H1 (cell line): ENCODE measurements at regions not wholly inside any gene's neighbourhood (a gene's known extent, or its start where the extent isn't known, plus 50 kb on each side); places are given as distances from the start of the nearest gene placed in this dataset.

Source experiments
- CTCF ChIA-PET: fragments of 300-600 bp; sonication (Branson Sonifier 250); formaldehyde crosslinking; loops from one replicate; lab custom pipeline; 2021; ENCODE audit not compliant: partially characterized antibody; lab: Charles Lee
- POLR2A ChIA-PET: fragments of 300-600 bp; sonication (Branson Sonifier 250); formaldehyde crosslinking; loops from one replicate; lab custom pipeline; 2021; ENCODE audit warnings: inconsistent platforms; ENCODE audit not compliant: partially characterized antibody; lab: Charles Lee
- DNase-seq, 2 experiments: peaks; one replicate each; pipeline versions ENCODE4 v3.0.0 to v3.0.0-alpha.2; 2010 to 2022; ENCODE audit warnings: low spot score in 2 of 2, low read depth in 1 of 2, mixed read lengths in 1 of 2
- FAIRE-seq: peaks from 2 replicates; lab custom pipeline; 2011; peaks lifted over from hg19 to GRCh38; lab: Jason Lieb, UNC
- H2AFZ ChIP-seq: 2 replicates; pipeline ENCODE4 v1.8.1; 2012; ENCODE audit warnings: low read length, inconsistent platforms
- H2AK5ac ChIP-seq: 2 replicates; pipeline ENCODE4 v1.6.1; 2013; ENCODE audit warnings: low read depth, low read length
- H2BK120ac ChIP-seq: replicated peaks from 2 replicates; pipeline ENCODE3; 2013; ENCODE audit warnings: low read depth, low read length, inconsistent platforms
- H2BK12ac ChIP-seq: 2 replicates; pipeline ENCODE4 v1.6.1; 2013; ENCODE audit warnings: low read depth, low read length
- H2BK15ac ChIP-seq: 2 replicates; pipeline ENCODE4 v1.6.1; 2013; ENCODE audit warnings: low read length
- H2BK20ac ChIP-seq: 2 replicates; pipeline ENCODE4 v1.6.1; 2013; ENCODE audit warnings: low read length
- H2BK5ac ChIP-seq: 2 replicates; pipeline ENCODE4 v1.6.1; 2013; ENCODE audit warnings: low read depth, low read length
- H3K14ac ChIP-seq: 2 replicates; pipeline ENCODE4 v1.6.1; 2013; ENCODE audit warnings: inconsistent platforms; ENCODE audit not compliant: insufficient read length
- H3K18ac ChIP-seq: 2 replicates; pipeline ENCODE4 v1.6.1; 2013; ENCODE audit warnings: low read length; ENCODE audit errors: extremely low read depth
- H3K23ac ChIP-seq: 2 replicates; pipeline ENCODE4 v1.6.1; 2013; ENCODE audit warnings: inconsistent platforms; ENCODE audit not compliant: insufficient read length
- H3K23me2 ChIP-seq: 2 replicates; pipeline ENCODE4 v1.6.1; 2013; ENCODE audit warnings: low read depth, low read length
- H3K27ac ChIP-seq: 2 replicates; pipeline ENCODE4 v1.6.1; 2011; ENCODE audit warnings: low read depth, low read length, inconsistent platforms
- H3K27me3 ChIP-seq, 4 experiments: replicated peaks in 1 of 4; 1 replicate in 1 of 4; 2 replicates in 3 of 4; pipeline versions ENCODE4 v1.6.1 to v1.8.1; 2011 to 2013; ENCODE audit warnings: low read length in 3 of 4, mild to moderate bottlenecking in 3 of 4, inconsistent platforms in 2 of 4, mixed read lengths in 2 of 4, moderate library complexity in 1 of 4; ENCODE audit not compliant: control insufficient read depth in 3 of 4, insufficient read depth in 3 of 4; ENCODE audit errors: extremely low read depth in 1 of 4
- H3K36me3 ChIP-seq, 4 experiments: 2 replicates each; pipeline versions ENCODE4 v1.6.1 to v1.8.1; 2011 to 2013; ENCODE audit warnings: mild to moderate bottlenecking in 4 of 4, low read length in 3 of 4, moderate library complexity in 2 of 4, control low read depth in 1 of 4, inconsistent platforms in 1 of 4; ENCODE audit not compliant: insufficient read depth in 4 of 4, control insufficient read depth in 2 of 4
- H3K4ac ChIP-seq: replicated peaks from 2 replicates; pipeline ENCODE3; 2013; ENCODE audit warnings: low read length, low read depth, mixed read lengths, inconsistent platforms; ENCODE audit not compliant: insufficient read length
- H3K4me1 ChIP-seq, 4 experiments: replicated peaks in 1 of 4; 1 replicate in 1 of 4; 2 replicates in 3 of 4; pipeline versions ENCODE4 v1.6.1 to v1.8.1; 2011 to 2013; ENCODE audit warnings: low read length in 3 of 4, inconsistent platforms in 2 of 4, mixed read lengths in 1 of 4; ENCODE audit not compliant: insufficient read depth in 4 of 4, control insufficient read depth in 3 of 4
- H3K4me2 ChIP-seq, 2 experiments: 2 replicates each; pipeline versions ENCODE4 v1.6.1 to v1.8.1; 2011 to 2013; ENCODE audit warnings: low read depth in 2 of 2, low read length in 2 of 2, control low read depth in 1 of 2, inconsistent platforms in 1 of 2, mild to moderate bottlenecking in 1 of 2; ENCODE audit not compliant: insufficient read depth in 1 of 2
- H3K4me3 ChIP-seq, 4 experiments: fragments of 200-600, 300-600 bp in 1 of 4; sonication (generic), shearing (Covaris generic), sonication (Bioruptor Twin) in 1 of 4; 2 replicates each; pipeline versions ENCODE4 v1.5.1 to v1.8.1; 2011 to 2016; ENCODE audit warnings: low read length in 4 of 4, low read depth in 3 of 4, control low read depth in 2 of 4, inconsistent platforms in 2 of 4, mild to moderate bottlenecking in 2 of 4, mixed read lengths in 1 of 4, moderate library complexity in 1 of 4; ENCODE audit not compliant: insufficient read depth in 2 of 4; ENCODE audit errors: extremely low read depth in 1 of 4
- H3K56ac ChIP-seq: replicated peaks from 2 replicates; pipeline ENCODE3; 2013; ENCODE audit warnings: low read depth, mild to moderate bottlenecking, mixed read lengths, low read length, inconsistent platforms; ENCODE audit not compliant: insufficient read length
- H3K79me1 ChIP-seq: 2 replicates; pipeline ENCODE4 v1.6.1; 2013; ENCODE audit warnings: low read depth, low read length, control low read depth
- H3K79me2 ChIP-seq, 2 experiments: 2 replicates each; pipeline versions ENCODE4 v1.6.1 to v1.8.1; 2012 to 2013; ENCODE audit warnings: low read length in 2 of 2, mild to moderate bottlenecking in 2 of 2, inconsistent platforms in 1 of 2; ENCODE audit not compliant: insufficient read depth in 2 of 2, control insufficient read depth in 1 of 2
- H3K9ac ChIP-seq, 4 experiments: replicated peaks in 1 of 4; 1 replicate in 1 of 4; 2 replicates in 3 of 4; pipeline versions ENCODE4 v1.6.1 to v1.8.1; 2011 to 2013; ENCODE audit warnings: low read depth in 3 of 4, low read length in 3 of 4, control low read depth in 2 of 4, mild to moderate bottlenecking in 2 of 4, moderate library complexity in 2 of 4, inconsistent platforms in 1 of 4; ENCODE audit errors: extremely low read depth in 1 of 4
- H3K9me3 ChIP-seq, 2 experiments: 2 replicates each; pipeline versions ENCODE4 v1.6.1 to v1.8.1; 2012 to 2013; ENCODE audit warnings: mild to moderate bottlenecking in 2 of 2, moderate library complexity in 2 of 2, control low read depth in 1 of 2, inconsistent platforms in 1 of 2, low read depth in 1 of 2, low read length in 1 of 2, mixed read lengths in 1 of 2; ENCODE audit not compliant: insufficient read depth in 2 of 2
- H4K20me1 ChIP-seq, 2 experiments: replicated peaks in 1 of 2; 2 replicates each; pipeline versions ENCODE3 to v1.8.1; 2011 to 2013; ENCODE audit warnings: inconsistent platforms in 2 of 2, low read length in 2 of 2, mild to moderate bottlenecking in 1 of 2; ENCODE audit not compliant: insufficient read depth in 2 of 2, control insufficient read depth in 1 of 2
- H4K5ac ChIP-seq: 2 replicates; pipeline ENCODE4 v1.6.1; 2013; ENCODE audit warnings: low read length, low read depth, mixed read lengths, inconsistent platforms; ENCODE audit not compliant: insufficient read length
- H4K8ac ChIP-seq: 2 replicates; pipeline ENCODE4 v1.8.0; 2013; ENCODE audit warnings: mild to moderate bottlenecking, moderate library complexity, low read length, inconsistent platforms; ENCODE audit not compliant: insufficient read depth; ENCODE audit errors: extremely low read depth
- H4K91ac ChIP-seq: replicated peaks from 2 replicates; pipeline ENCODE3; 2013; ENCODE audit warnings: low read length, mixed read lengths, inconsistent platforms; ENCODE audit not compliant: insufficient read length
- CBX5 ChIP-seq: fragments of 300-800, 300-1000 bp; sonication (generic); IDR thresholded peaks from 2 replicates; pipeline ENCODE4 v1.7.1; 2016; ENCODE audit warnings: antibody characterized with exemption, low read length, low read depth
- HDAC2 ChIP-seq, 2 experiments: fragments of 300-600 bp in 1 of 2; sonication (generic) in 1 of 2; IDR thresholded peaks; 2 replicates each; pipeline ENCODE4 v1.6.1; 2011 to 2012; ENCODE audit warnings: low read depth in 2 of 2, low read length in 2 of 2, mild to moderate bottlenecking in 2 of 2, moderate library complexity in 2 of 2, borderline replicate concordance in 1 of 2, inconsistent platforms in 1 of 2
- POLR2AphosphoS5 ChIP-seq: IDR thresholded peaks from 2 replicates; pipeline ENCODE4 v1.6.1; 2011; ENCODE audit warnings: low read depth, low read length
- SRF ChIP-seq: IDR thresholded peaks from 2 replicates; pipeline ENCODE4 v1.6.1; 2011; ENCODE audit warnings: mild to moderate bottlenecking, low read depth, low read length, moderate library complexity
- WGBS, 2 experiments: shearing (Covaris generic) in 1 of 2; methylation state at CpG; one replicate each; pipeline versions ENCODE4 v1.1.6 to v1.1.7; 2013 to 2015; ENCODE audit warnings: low lambda C conversion rate in 2 of 2, mixed read lengths in 2 of 2, inconsistent platforms in 1 of 2, low coverage in 1 of 2, missing lambda C conversion rate in 1 of 2; ENCODE audit not compliant: insufficient replicate concordance in 2 of 2, insufficient coverage in 1 of 2, insufficient read length in 1 of 2; ENCODE audit errors: extremely low coverage in 1 of 2, missing lambda C conversion rate in 1 of 2; 5-methylcytosine and 5-hydroxymethylcytosine counted together

DNA sequence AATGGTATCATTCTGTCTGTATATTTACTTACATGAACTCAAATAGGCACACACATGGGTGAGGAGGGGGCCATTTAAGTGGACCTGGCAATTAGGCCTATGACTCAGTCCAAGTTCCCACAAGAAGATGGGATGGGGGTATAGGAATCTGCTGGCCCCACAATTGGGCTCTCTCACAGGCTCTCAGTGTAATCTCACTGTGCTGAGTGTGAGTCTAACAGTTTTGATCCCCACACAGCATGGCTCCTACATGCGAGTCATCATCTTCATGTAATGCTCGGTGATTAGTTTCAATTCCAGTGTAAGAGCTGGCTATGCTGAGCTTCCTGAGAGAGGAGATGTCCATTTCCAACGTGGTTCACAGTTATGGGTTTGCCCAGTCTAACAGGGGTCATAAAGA, 114.0 kb downstream of the GATA6 start:
- H3K56ac ChIP-seq, result no peak overlapping the region
- no peaks in the 10 kb centered on the region for H3K9me3 ChIP-seq
- no peak overlapping the region for H2BK20ac ChIP-seq
- 87% methylated on average over 3 of the region's 3 CpGs; no CpG with 5 or more reads in 1 of the 2 experiments for WGBS, 2 experiments
- no peaks in the 10 kb centered on the region for H3K79me2 ChIP-seq
- POLR2A ChIA-PET, result no interaction called here
- CTCF ChIA-PET, result interaction anchor here (1.6 kb wide), 2 partner anchors 11 to 21 kb away, joined by 3 to 5 read pairs; no protein-coding TSS in a partner anchor
- H3K79me1 ChIP-seq, result no peaks in the 10 kb centered on the region
- no peak overlapping the region for H2BK15ac ChIP-seq
- no peak overlapping the region for H2AFZ ChIP-seq
- H3K18ac ChIP-seq, result no peak overlapping the region
- no peaks in the 10 kb centered on the region for H3K36me3 ChIP-seq
- FAIRE-seq (no peak), DNase-seq (no peak)
- no peak overlapping the region for H3K4ac ChIP-seq
- no peak overlapping the region for H2BK5ac ChIP-seq
- H4K8ac ChIP-seq, result no peak overlapping the region
- H2BK12ac ChIP-seq, result no peak overlapping the region
- H3K23me2 ChIP-seq, result no peaks in the 10 kb centered on the region
- H3K4me2 ChIP-seq, result no peak overlapping the region
- H2BK120ac ChIP-seq, result no peak overlapping the region
- no peak overlapping the region for H4K91ac ChIP-seq
- H3K23ac ChIP-seq, result no peak overlapping the region
- no peak overlapping the region for H3K4me3 ChIP-seq
- H3K14ac ChIP-seq, result no peak overlapping the region
- no peak overlapping the region for H4K5ac ChIP-seq
- no peaks in the 10 kb centered on the region for H3K27me3 ChIP-seq
- no peak overlapping the region for H2AK5ac ChIP-seq
- H3K4me1 ChIP-seq, result no peaks in the 10 kb centered on the region
- no peak overlapping the region for H3K27ac ChIP-seq
- H4K20me1 ChIP-seq, result no peaks in the 10 kb centered on the region
- no peak overlapping the region for H3K9ac ChIP-seq
- TF ChIP-seq SRF (no peak), CBX5 (no peak), HDAC2 (IDR thresholded peaks at IDR 0.05; ENCODE audit: borderline replicate concordance in 1 of 2, low read depth in 2 of 2, low read length in 2 of 2) (no peak), POLR2AphosphoS5 (no peak)
